ENCODE measurements at regions not wholly inside any gene's neighbourhood (a gene's known extent, or its start where the extent isn't known, plus 50 kb on each side); places are given as distances from the start of the nearest gene placed in this dataset.

DNA sequence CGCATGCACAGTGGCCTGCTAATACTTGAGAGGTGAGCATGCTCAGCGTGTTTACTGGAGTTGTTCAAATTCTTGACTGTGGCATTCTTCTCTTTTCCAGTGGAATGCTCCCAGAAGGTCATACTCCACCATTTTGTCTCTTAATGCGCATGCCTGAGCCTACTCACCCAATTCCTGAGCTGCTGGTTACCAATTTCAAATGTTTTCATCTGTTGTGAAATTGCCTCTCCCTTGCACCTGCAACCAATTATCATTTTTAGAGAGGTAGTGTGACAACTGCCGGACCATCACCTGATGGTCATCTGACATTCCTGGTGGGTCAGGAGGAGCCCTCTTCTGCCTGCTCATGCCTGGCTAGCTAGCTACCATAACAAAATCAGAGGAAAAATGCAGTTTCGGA lies 82.2 kb upstream of the LIFR start:
- Histone ChIP-seq H3K36me3 (ENCODE audit: control insufficient read depth, insufficient read depth, low read length) (no peaks in the 10 kb centered on the region), H3K4me3 (ENCODE audit: low read depth, low read length) (no peak overlapping the region), H3K27me3 (ENCODE audit: control insufficient read depth, insufficient read depth, low read length) (peaks cover 5% of the 10 kb centered on the region)
- ChIA-PET POLR2A (no interaction called here), CTCF (no interaction called here)
- TF ChIP-seq, protein P1, sequence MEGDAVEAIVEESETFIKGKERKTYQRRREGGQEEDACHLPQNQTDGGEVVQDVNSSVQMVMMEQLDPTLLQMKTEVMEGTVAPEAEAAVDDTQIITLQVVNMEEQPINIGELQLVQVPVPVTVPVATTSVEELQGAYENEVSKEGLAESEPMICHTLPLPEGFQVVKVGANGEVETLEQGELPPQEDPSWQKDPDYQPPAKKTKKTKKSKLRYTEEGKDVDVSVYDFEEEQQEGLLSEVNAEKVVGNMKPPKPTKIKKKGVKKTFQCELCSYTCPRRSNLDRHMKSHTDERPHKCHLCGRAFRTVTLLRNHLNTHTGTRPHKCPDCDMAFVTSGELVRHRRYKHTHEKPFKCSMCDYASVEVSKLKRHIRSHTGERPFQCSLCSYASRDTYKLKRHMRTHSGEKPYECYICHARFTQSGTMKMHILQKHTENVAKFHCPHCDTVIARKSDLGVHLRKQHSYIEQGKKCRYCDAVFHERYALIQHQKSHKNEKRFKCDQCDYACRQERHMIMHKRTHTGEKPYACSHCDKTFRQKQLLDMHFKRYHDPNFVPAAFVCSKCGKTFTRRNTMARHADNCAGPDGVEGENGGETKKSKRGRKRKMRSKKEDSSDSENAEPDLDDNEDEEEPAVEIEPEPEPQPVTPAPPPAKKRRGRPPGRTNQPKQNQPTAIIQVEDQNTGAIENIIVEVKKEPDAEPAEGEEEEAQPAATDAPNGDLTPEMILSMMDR (IDR thresholded peaks at IDR 0.05; ENCODE audit: insufficient read depth, low read depth, low read length), result no peak
- no peak for DNase-seq (ENCODE audit: low read depth)

DNA sequence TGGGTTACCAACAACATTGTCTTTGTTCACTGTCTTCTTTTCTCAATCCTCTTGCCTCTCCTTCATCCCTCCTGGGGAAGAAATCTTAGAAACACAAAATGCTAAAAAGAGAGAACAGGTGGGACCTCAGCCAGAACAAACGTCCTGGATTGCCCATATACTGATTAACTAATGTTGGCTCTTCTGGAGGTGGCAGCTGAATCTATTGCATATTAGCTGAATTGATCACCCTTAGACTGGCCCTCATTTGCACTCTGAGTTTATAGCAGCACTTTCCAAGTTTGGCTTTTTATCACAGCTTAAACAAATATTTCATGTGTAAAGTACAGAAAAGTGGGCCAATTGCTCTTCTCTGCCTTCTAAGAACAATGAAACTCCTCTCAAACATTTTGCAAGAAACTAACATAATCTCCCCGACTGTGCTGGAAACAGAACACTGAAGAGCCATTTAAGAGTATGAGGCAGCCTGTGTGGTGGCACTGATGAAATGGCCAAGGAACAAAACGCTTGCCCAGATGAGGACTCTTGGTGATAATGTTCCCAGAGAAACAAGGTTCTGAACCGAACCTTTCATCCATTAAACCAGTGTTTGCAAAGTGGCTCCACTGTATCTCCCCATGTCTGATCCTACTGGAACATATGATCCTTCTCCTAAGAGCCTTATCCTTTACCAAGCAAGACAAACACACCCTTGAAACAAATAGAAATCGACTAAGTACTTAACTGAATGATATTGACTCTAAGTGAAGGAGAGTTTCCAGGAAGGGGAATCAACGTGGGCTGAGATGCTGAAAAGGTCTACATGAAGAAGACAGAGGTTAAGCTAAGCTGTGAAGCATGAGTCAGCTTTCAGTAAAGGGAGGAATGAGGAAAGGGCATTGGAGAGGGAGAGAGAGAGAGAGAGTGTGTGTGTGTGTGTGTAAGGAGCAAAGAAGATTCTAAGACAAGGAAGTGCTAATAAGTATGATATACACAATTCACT lies 83.2 kb upstream of the LIFR start:
- peaks cover 5% of the 10 kb centered on the region for H3K27me3 ChIP-seq (ENCODE audit: control insufficient read depth, insufficient read depth, low read length)
- CTCF ChIA-PET, result interaction anchor here (0.7 kb wide), 1 partner anchor 51 kb away, joined by 3 read pairs; no protein-coding TSS in a partner anchor
- TF ChIP-seq, protein P1 (IDR thresholded peaks at IDR 0.05; ENCODE audit: insufficient read depth, low read depth, low read length), result no peak
- no peak overlapping the region for H3K4me3 ChIP-seq (ENCODE audit: low read depth, low read length)
- POLR2A ChIA-PET, result no interaction called here
- H3K36me3 ChIP-seq (ENCODE audit: control insufficient read depth, insufficient read depth, low read length), result no peaks in the 10 kb centered on the region
- no peak for DNase-seq (ENCODE audit: low read depth)

DNA sequence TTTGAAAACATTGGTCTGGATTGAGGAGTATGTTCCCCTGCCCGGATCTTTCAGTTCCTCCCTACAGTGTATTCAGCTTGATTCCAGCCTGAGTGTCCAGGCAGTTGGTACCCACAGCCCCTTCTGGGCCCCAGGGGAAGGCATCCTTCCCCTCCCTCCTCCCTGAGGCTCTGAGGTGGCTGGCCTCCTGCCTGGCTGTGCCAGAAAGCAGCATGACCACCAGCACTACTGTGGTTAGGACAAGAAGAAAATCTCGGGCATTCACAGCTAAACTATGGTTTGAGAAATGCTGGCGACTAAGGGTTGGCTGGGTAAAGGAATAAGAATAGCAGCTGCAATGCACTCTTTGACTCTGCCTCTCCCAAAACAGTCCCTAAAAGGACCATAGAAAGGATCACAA lies 84.6 kb upstream of the LIFR start:
- DNase-seq (ENCODE audit: low read depth), result no peak
- H3K4me3 ChIP-seq (ENCODE audit: low read depth, low read length), result no peak overlapping the region
- TF ChIP-seq, protein P1 (IDR thresholded peaks at IDR 0.05; ENCODE audit: insufficient read depth, low read depth, low read length), result no peak
- H3K27me3 ChIP-seq (ENCODE audit: control insufficient read depth, insufficient read depth, low read length), result peaks cover 5% of the 10 kb centered on the region
- POLR2A ChIA-PET, result no interaction called here
- no peaks in the 10 kb centered on the region for H3K36me3 ChIP-seq (ENCODE audit: control insufficient read depth, insufficient read depth, low read length)
- CTCF ChIA-PET, result no interaction called here

DNA sequence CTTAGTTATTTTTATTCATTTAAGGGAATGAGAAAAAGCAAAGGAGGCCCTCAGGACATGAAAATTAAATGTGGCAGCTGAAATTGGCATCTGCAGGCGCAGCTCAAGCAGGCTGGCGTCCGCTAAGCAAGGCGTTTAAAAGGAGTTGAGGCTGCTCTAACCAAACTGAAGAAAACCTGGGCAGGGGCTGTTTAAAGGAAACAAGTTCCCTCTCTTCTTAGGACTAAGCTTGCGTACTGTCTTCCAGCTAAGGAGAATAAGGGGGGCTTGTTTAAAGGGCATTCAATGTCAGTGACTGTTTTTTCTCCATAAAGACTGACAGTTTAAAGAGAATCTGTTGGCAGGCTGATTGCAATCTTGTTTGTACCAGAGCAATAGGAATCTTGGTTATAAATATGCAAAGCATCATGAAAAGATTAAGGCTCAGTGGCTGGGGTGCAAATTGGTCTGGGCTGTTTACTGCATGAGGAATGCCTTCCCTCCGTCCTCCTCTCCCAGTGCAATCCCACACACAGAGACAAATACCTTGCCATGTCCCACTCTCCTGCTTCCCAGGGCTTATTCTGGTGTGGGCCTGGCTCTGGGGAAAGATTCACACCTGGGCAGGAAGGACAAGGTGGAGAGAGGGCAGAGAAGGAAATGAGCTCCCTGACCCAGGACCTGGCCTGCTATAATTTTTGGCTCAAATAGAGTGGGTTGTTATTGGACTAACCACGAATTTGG lies 85.9 kb upstream of the LIFR start:
- Histone ChIP-seq H3K36me3 (ENCODE audit: control insufficient read depth, insufficient read depth, low read length) (no peaks in the 10 kb centered on the region), H3K27me3 (ENCODE audit: control insufficient read depth, insufficient read depth, low read length) (peaks cover 5% of the 10 kb centered on the region), H3K4me3 (ENCODE audit: low read depth, low read length) (no peak overlapping the region)
- ChIA-PET CTCF (interaction anchor here (1.2 kb wide), 1 partner anchor 222 kb away, joined by 3 read pairs; no protein-coding TSS in a partner anchor), POLR2A (no interaction called here)
- no peak for DNase-seq (ENCODE audit: low read depth)
- TF ChIP-seq, protein P1 (IDR thresholded peaks at IDR 0.05; ENCODE audit: insufficient read depth, low read depth, low read length), result no peak

DNA sequence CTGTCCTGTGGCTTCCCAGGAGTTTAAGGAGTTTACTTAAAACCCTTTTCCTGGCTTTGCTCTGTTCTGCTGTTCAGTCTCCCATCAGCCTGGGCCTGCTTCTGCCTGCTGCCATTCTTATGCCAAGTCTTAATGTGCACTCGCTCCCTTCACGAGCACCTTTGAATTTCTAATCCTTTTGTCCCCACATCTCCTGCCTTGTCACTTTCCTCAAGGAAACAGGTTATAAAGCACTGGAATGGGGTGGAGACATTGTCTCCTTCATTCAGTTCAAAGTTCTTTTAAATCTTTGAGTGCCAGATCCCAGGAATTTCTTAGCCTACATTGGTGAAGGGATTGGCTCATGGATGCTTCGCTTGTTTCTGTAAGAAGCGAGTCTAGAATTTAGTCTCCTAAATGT lies 87.2 kb upstream of the LIFR start:
- DNase-seq (ENCODE audit: low read depth), result no peak
- POLR2A ChIA-PET, result no interaction called here
- H3K4me3 ChIP-seq (ENCODE audit: low read depth, low read length), result no peak overlapping the region
- CTCF ChIA-PET, result no interaction called here
- H3K36me3 ChIP-seq (ENCODE audit: control insufficient read depth, insufficient read depth, low read length), result no peaks in the 10 kb centered on the region
- TF ChIP-seq, protein P1 (IDR thresholded peaks at IDR 0.05; ENCODE audit: insufficient read depth, low read depth, low read length), result no peak
- peaks cover 5% of the 10 kb centered on the region for H3K27me3 ChIP-seq (ENCODE audit: control insufficient read depth, insufficient read depth, low read length)

All from BJ (cell line).